Activated CD8-positive, alpha-beta T cell treated with anti-CD3 and anti-CD28 coated beads for 36 hours (primary cell): ENCODE measurements at regions not wholly inside any gene's neighbourhood (a gene's known extent, or its start where the extent isn't known, plus 50 kb on each side); places are given as distances from the start of the nearest gene placed in this dataset.
"Not testable (repeated sequence)": the region's sequence is repeated elsewhere in the genome, so short reads cannot be mapped to it uniquely, and the experiment has no call there.

Experiments used
- ATAC-seq: fragments of 200-7000 bp; cut with Tn5 transposase; one replicate; pipeline ENCODE4 v1.10.0; 2021; ENCODE audit warnings: mild to moderate bottlenecking, moderate library complexity
- CTCF ChIA-PET: fragments of 350-600 bp; sonication (Branson Sonifier 250); formaldehyde crosslinking; loops from one replicate; lab custom pipeline; 2021; ENCODE audit warnings: antibody characterized with exemption; lab: Charles Lee
- POLR2A ChIA-PET: fragments of 350-600 bp; sonication (Branson Sonifier 250); formaldehyde crosslinking; loops from one replicate; lab custom pipeline; 2021; ENCODE audit warnings: antibody characterized with exemption; lab: Charles Lee
- DNase-seq: peaks from one replicate; pipeline ENCODE4 v3.0.0-alpha.2; 2020
- H3K27ac Mint-ChIP-seq: one replicate; pipeline ENCODE4 v1.8.0; 2021; ENCODE audit warnings: mild to moderate bottlenecking, mixed read lengths
- H3K27me3 Mint-ChIP-seq: one replicate; pipeline ENCODE4 v1.8.0; 2021; ENCODE audit warnings: mixed read lengths
- H3K36me3 Mint-ChIP-seq: one replicate; pipeline ENCODE4 v1.8.0; 2021; ENCODE audit warnings: low read depth, mixed read lengths
- H3K4me1 Mint-ChIP-seq: one replicate; pipeline ENCODE4 v1.8.0; 2021; ENCODE audit warnings: low read depth, mixed read lengths
- H3K4me3 Mint-ChIP-seq: one replicate; pipeline ENCODE4 v1.8.0; 2021; ENCODE audit warnings: mild to moderate bottlenecking, moderate library complexity, mixed read lengths
- H3K9me3 Mint-ChIP-seq: one replicate; pipeline ENCODE4 v1.8.0; 2021; ENCODE audit warnings: mixed read lengths
- intact Hi-C: fragments of 100-400 bp; cut with micrococcal nuclease; formaldehyde crosslinking; loops from one replicate; pipeline ENCODE4 v1.10.0; 2022
- TF ChIP-seq, protein P1 (sequence below): fragments of 200-600 bp; IDR thresholded peaks from one replicate; pipeline ENCODE4 v1.8.0; 2022; ENCODE audit warnings: antibody characterized with exemption, mild to moderate bottlenecking

DNA sequence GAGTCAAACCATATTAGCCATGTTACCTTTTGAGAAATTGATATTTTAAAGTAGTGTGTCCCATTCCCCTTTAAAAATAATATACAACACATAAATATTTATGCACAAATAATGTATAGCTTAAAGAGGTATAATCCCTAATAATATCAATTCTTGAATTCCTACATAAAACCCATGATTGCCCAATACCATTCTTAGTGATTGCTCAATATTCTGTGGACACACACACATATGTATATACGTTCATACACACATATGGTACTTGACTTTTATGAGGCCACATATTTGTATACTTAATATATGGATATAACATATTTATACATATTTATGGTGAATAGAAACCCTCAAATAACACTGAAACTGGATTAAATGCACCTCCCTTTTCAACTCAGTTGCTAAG lies 367.4 kb downstream of the ZBBX start:
- no peak for DNase-seq
- Mint-ChIP-seq H3K4me3 (no peak overlapping the region), H3K36me3 (no peaks in the 10 kb centered on the region), H3K27ac (no peak overlapping the region), H3K9me3 (peaks cover 8% of the 10 kb centered on the region), H3K27me3 (no peaks in the 10 kb centered on the region), H3K4me1 (no peaks in the 10 kb centered on the region)
- ChIA-PET CTCF (no interaction called here), POLR2A (no interaction called here)
- no peak for ATAC-seq
- TF ChIP-seq, protein P1, sequence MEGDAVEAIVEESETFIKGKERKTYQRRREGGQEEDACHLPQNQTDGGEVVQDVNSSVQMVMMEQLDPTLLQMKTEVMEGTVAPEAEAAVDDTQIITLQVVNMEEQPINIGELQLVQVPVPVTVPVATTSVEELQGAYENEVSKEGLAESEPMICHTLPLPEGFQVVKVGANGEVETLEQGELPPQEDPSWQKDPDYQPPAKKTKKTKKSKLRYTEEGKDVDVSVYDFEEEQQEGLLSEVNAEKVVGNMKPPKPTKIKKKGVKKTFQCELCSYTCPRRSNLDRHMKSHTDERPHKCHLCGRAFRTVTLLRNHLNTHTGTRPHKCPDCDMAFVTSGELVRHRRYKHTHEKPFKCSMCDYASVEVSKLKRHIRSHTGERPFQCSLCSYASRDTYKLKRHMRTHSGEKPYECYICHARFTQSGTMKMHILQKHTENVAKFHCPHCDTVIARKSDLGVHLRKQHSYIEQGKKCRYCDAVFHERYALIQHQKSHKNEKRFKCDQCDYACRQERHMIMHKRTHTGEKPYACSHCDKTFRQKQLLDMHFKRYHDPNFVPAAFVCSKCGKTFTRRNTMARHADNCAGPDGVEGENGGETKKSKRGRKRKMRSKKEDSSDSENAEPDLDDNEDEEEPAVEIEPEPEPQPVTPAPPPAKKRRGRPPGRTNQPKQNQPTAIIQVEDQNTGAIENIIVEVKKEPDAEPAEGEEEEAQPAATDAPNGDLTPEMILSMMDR, result no peak
- intact Hi-C loops, result no loop called here

DNA sequence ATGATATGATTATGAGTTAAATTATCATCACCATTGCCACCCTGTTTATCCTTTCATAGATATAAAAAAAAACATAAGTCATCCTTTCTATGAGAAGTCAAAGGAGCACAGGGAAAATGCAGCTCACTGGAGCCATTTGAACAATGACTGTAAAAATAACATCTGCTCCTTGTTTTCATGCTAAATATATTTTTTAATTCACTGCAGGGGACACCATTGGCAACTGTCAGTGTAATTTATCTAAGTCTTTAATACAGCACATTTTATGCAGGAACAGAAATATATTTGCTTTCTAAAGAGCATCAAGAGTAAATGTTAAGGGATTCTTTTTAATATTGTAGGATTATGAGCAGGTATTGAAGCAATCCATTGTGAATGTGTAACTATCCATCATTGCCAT lies 371.3 kb downstream of the ZBBX start:
- no peak overlapping the region for H3K27ac Mint-ChIP-seq
- H3K36me3 Mint-ChIP-seq, result no peaks in the 10 kb centered on the region
- H3K4me1 Mint-ChIP-seq, result no peaks in the 10 kb centered on the region
- intact Hi-C loops, result no loop called here
- DNase-seq (no peak), ATAC-seq (no peak)
- no peak overlapping the region for H3K4me3 Mint-ChIP-seq
- TF ChIP-seq, protein P1, result no peak
- POLR2A ChIA-PET, result no interaction called here
- H3K9me3 Mint-ChIP-seq, result peaks cover 9% of the 10 kb centered on the region
- CTCF ChIA-PET, result no interaction called here
- H3K27me3 Mint-ChIP-seq, result no peaks in the 10 kb centered on the region

DNA sequence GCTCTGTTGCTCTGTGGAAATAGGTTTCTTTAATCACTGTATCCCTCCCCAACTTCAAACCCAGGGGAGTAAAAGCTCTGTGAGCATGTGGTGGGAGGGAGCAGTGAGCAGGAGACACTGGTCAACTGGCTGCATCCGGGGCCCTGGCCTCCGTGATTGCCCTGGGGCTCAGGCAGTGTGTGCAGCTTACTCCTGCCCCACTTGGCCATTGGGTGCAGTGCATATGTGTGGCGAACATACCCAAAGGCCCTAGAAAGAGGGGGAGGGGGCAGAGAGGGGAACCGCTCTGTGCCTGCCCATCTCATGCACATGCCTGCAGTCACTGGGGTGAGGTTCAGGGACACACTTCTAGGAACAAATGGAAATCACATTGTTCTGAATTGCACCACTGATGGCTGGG lies 378.7 kb downstream of the ZBBX start:
- H3K9me3 Mint-ChIP-seq, result peaks cover 3% of the 10 kb centered on the region
- H3K27me3 Mint-ChIP-seq, result no peaks in the 10 kb centered on the region
- POLR2A ChIA-PET, result no interaction called here
- ATAC-seq (no peak), DNase-seq (no peak)
- no peaks in the 10 kb centered on the region for H3K4me1 Mint-ChIP-seq
- intact Hi-C loops, result no loop called here
- CTCF ChIA-PET, result no interaction called here
- H3K36me3 Mint-ChIP-seq, result no peaks in the 10 kb centered on the region
- no peak overlapping the region for H3K4me3 Mint-ChIP-seq
- no peak overlapping the region for H3K27ac Mint-ChIP-seq
- TF ChIP-seq, protein P1, result no peak

GRCh38 chr3:166993015-166993630 lies 387.0 kb downstream of the ZBBX start:
- intact Hi-C loops, result no loop called here
- Mint-ChIP-seq H3K36me3 (no peaks in the 10 kb centered on the region), H3K9me3 (no peaks in the 10 kb centered on the region), H3K27me3 (no peaks in the 10 kb centered on the region), H3K27ac (no peak overlapping the region), H3K4me1 (no peaks in the 10 kb centered on the region), H3K4me3 (no peak overlapping the region)
- TF ChIP-seq, protein P1, result no peak
- ChIA-PET CTCF (no interaction called here), POLR2A (no interaction called here)
- DNase-seq, result no peak
- ATAC-seq, result no peak

GRCh38 chr3:166986000-166986399 lies 394.1 kb downstream of the ZBBX start:
- Mint-ChIP-seq H3K4me1 (no peaks in the 10 kb centered on the region), H3K27me3 (no peaks in the 10 kb centered on the region), H3K27ac (no peak overlapping the region), H3K4me3 (no peak overlapping the region), H3K36me3 (no peaks in the 10 kb centered on the region), H3K9me3 (no peaks in the 10 kb centered on the region)
- ChIA-PET POLR2A (no interaction called here), CTCF (no interaction called here)
- TF ChIP-seq, protein P1, result no peak
- no peak for ATAC-seq
- intact Hi-C loops, result no loop called here
- DNase-seq, result no peak

- H3K4me3 Mint-ChIP-seq, result not testable (repeated sequence)
Measured at GRCh38 chr3:166975796-166976195, 404.3 kb downstream of the ZBBX start.

GRCh38 chr3:166967714-166968113 lies 412.4 kb downstream of the ZBBX start:
- CTCF ChIA-PET, DNase-seq, H3K27me3 Mint-ChIP-seq, H3K27ac Mint-ChIP-seq, POLR2A ChIA-PET, H3K4me3 Mint-ChIP-seq, H3K36me3 Mint-ChIP-seq, ATAC-seq, H3K4me1 Mint-ChIP-seq, intact Hi-C loops, H3K9me3 Mint-ChIP-seq: not testable (repeated sequence)

More at GRCh38 chr3:166975796-166976195, 404.3 kb downstream of the ZBBX start:
- CTCF ChIA-PET, result interaction anchor here (1.1 kb wide), 1 partner anchor 1166 kb away, joined by 4 read pairs; no protein-coding TSS in a partner anchor
- intact Hi-C loops, H3K9me3 Mint-ChIP-seq, H3K27me3 Mint-ChIP-seq, ATAC-seq, H3K36me3 Mint-ChIP-seq, H3K27ac Mint-ChIP-seq, H3K4me1 Mint-ChIP-seq, POLR2A ChIA-PET, DNase-seq: not testable (repeated sequence)
